Activated B cell treated with CpG ODN at 0.5 μM for 24 hours (primary cell): ENCODE measurements at regions not wholly inside any gene's neighbourhood (a gene's known extent, or its start where the extent isn't known, plus 50 kb on each side); places are given as distances from the start of the nearest gene placed in this dataset.

Experiments used
- ATAC-seq: fragments of 200-7000 bp; cut with Tn5 transposase; one replicate; pipeline ENCODE4 v1.10.0; 2021; ENCODE audit warnings: low read depth, mild to moderate bottlenecking, moderate library complexity
- CTCF ChIA-PET: fragments of 350-600 bp; sonication (Branson Sonifier 250); formaldehyde crosslinking; loops from one replicate; lab custom pipeline; 2021; ENCODE audit warnings: antibody characterized with exemption; lab: Charles Lee
- POLR2A ChIA-PET: fragments of 350-600 bp; sonication (Branson Sonifier 250); formaldehyde crosslinking; loops from one replicate; lab custom pipeline; 2021; ENCODE audit warnings: antibody characterized with exemption; lab: Charles Lee
- DNase-seq: peaks from one replicate; pipeline ENCODE4 v3.0.0; 2022
- H3K27ac Mint-ChIP-seq: one replicate; pipeline ENCODE4 v1.8.0; 2020; ENCODE audit warnings: mixed read lengths
- H3K27me3 Mint-ChIP-seq: one replicate; pipeline ENCODE4 v1.8.0; 2021; ENCODE audit warnings: mixed read lengths
- H3K36me3 Mint-ChIP-seq: one replicate; pipeline ENCODE4 v1.8.0; 2021; ENCODE audit warnings: low read depth, mixed read lengths
- H3K4me1 Mint-ChIP-seq: one replicate; pipeline ENCODE4 v1.8.0; 2021; ENCODE audit warnings: mixed read lengths
- H3K4me3 Mint-ChIP-seq: one replicate; pipeline ENCODE4 v1.8.0; 2020; ENCODE audit warnings: mild to moderate bottlenecking, mixed read lengths
- H3K9me3 Mint-ChIP-seq: one replicate; pipeline ENCODE4 v1.8.0; 2020; ENCODE audit warnings: mixed read lengths
- intact Hi-C: fragments of 100-400 bp; cut with micrococcal nuclease; formaldehyde crosslinking; loops from one replicate; pipeline ENCODE4 v1.15.1; 2024
- TF ChIP-seq, protein P1 (sequence below): fragments of 200-600 bp; IDR thresholded peaks from one replicate; pipeline ENCODE4 v1.8.0; 2022; ENCODE audit warnings: antibody characterized with exemption, mild to moderate bottlenecking

DNA sequence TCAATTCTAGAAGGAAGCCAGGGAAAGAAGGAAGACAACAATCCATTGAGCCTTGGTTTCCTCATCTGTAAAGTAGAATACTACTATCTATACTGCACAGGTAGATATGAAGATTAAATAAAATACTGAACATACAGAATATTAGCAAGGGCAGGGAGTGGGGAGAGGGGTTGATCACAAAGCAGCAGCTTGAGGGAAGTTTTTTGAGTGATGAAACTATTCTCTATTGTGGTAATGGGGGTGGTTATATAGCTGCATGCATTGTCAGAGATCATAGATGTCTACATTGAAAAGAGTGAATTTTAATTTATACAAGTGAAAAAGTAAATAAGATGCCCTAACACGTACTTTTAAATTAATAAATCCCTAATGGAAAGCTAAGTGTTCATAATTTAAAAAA lies 242.6 kb upstream of the LRTM1 start:
- H3K36me3 Mint-ChIP-seq, result no peaks in the 10 kb centered on the region
- CTCF ChIA-PET, result no interaction called here
- intact Hi-C loops, result no loop called here
- POLR2A ChIA-PET, result no interaction called here
- H3K27ac Mint-ChIP-seq, result no peak overlapping the region
- H3K4me1 Mint-ChIP-seq, result no peaks in the 10 kb centered on the region
- H3K9me3 Mint-ChIP-seq, result no peaks in the 10 kb centered on the region
- ATAC-seq, result no peak
- no peak overlapping the region for H3K4me3 Mint-ChIP-seq
- TF ChIP-seq, protein P1, sequence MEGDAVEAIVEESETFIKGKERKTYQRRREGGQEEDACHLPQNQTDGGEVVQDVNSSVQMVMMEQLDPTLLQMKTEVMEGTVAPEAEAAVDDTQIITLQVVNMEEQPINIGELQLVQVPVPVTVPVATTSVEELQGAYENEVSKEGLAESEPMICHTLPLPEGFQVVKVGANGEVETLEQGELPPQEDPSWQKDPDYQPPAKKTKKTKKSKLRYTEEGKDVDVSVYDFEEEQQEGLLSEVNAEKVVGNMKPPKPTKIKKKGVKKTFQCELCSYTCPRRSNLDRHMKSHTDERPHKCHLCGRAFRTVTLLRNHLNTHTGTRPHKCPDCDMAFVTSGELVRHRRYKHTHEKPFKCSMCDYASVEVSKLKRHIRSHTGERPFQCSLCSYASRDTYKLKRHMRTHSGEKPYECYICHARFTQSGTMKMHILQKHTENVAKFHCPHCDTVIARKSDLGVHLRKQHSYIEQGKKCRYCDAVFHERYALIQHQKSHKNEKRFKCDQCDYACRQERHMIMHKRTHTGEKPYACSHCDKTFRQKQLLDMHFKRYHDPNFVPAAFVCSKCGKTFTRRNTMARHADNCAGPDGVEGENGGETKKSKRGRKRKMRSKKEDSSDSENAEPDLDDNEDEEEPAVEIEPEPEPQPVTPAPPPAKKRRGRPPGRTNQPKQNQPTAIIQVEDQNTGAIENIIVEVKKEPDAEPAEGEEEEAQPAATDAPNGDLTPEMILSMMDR, result no peak
- no peak for DNase-seq
- no peaks in the 10 kb centered on the region for H3K27me3 Mint-ChIP-seq

DNA sequence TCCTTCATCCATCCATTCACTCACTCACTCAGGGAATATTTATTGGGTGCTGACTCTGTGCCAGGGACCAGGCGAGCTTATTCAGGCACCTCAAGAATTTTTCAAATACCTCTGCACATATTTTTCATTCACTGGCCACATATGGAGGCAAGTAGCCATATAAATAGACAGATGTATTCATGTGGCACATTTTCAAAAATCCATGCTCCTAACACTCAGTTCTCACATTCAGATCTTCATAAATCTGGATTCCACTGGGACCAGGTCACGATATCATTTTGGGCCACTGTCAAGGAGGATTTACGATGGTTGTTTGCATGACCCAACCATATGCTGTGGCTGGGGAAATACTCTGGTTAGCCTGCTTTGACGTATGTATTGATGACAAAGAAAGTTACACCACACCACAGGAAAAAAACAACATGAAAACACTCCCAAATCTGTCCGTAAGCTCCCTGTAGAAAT lies 241.8 kb upstream of the LRTM1 start:
- DNase-seq, result no peak
- ATAC-seq, result no peak
- Mint-ChIP-seq H3K36me3 (no peaks in the 10 kb centered on the region), H3K27ac (no peak overlapping the region), H3K27me3 (no peaks in the 10 kb centered on the region), H3K4me3 (no peak overlapping the region), H3K9me3 (no peaks in the 10 kb centered on the region), H3K4me1 (no peaks in the 10 kb centered on the region)
- intact Hi-C loops, result no loop called here
- TF ChIP-seq, protein P1, result no peak
- POLR2A ChIA-PET, result no interaction called here
- CTCF ChIA-PET, result no interaction called here

DNA sequence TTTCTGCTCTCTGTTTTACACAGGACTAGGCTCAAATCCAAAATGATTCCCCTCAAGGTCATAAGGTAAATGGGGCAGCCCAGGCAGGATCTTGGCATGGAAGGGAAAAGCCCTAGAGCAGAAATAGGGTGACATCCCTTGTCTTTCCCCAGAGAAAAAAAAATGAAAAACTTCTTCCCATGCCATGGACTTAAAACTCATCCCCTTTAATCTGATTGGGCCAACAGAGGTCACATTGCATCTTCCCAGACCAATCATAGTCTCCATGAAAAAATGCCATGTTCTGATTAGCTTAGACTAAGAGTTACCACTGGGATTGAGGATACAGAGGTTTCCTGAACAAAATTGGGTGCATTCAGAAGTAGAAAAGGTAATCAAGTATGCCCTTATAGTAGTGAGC lies 241.3 kb upstream of the LRTM1 start:
- ChIA-PET CTCF (no interaction called here), POLR2A (no interaction called here)
- TF ChIP-seq, protein P1, result no peak
- no peak for ATAC-seq
- intact Hi-C loops, result no loop called here
- DNase-seq, result no peak
- Mint-ChIP-seq H3K9me3 (no peaks in the 10 kb centered on the region), H3K36me3 (no peaks in the 10 kb centered on the region), H3K4me3 (no peak overlapping the region), H3K27ac (no peak overlapping the region), H3K27me3 (no peaks in the 10 kb centered on the region), H3K4me1 (no peaks in the 10 kb centered on the region)

DNA sequence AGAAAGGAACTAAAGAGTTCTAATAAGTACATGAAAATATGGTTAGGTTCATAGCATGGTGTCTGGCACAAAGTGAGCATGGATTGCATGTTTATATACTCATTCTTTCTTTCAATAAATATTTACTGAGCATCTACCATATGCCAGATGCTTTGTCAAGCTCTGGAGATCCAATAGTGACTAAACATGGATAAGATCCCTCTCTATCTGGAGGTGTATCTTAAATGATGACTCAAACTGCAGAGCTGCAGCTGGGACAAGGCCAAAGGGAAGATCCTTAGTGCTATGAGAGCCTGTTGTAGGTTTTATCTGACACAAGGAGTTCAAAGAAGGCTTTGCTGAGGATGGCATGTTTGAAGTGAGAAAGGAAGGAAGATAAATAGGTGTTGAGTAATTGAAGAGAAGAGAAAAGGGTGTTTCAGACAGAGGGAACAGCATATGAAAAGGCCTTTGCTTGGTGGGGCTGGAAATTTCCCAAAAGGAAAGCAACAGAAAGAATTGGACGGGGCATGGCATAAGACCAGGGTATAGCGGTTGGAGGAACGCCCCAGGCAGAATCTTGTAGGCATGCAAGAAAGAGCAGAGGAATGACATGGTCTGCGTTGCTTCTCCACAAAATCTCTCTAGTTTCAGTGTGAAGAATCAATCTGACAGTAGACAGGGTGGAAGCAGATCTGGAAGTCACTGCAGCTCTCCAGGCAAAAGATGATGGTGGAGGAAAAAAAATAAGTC lies 239.9 kb upstream of the LRTM1 start:
- ATAC-seq, result no peak
- ChIA-PET POLR2A (no interaction called here), CTCF (no interaction called here)
- TF ChIP-seq, protein P1, result no peak
- Mint-ChIP-seq H3K9me3 (no peaks in the 10 kb centered on the region), H3K4me3 (no peak overlapping the region), H3K4me1 (no peaks in the 10 kb centered on the region), H3K27ac (no peak overlapping the region), H3K36me3 (no peaks in the 10 kb centered on the region), H3K27me3 (no peaks in the 10 kb centered on the region)
- intact Hi-C loops, result no loop called here
- DNase-seq, result no peak

DNA sequence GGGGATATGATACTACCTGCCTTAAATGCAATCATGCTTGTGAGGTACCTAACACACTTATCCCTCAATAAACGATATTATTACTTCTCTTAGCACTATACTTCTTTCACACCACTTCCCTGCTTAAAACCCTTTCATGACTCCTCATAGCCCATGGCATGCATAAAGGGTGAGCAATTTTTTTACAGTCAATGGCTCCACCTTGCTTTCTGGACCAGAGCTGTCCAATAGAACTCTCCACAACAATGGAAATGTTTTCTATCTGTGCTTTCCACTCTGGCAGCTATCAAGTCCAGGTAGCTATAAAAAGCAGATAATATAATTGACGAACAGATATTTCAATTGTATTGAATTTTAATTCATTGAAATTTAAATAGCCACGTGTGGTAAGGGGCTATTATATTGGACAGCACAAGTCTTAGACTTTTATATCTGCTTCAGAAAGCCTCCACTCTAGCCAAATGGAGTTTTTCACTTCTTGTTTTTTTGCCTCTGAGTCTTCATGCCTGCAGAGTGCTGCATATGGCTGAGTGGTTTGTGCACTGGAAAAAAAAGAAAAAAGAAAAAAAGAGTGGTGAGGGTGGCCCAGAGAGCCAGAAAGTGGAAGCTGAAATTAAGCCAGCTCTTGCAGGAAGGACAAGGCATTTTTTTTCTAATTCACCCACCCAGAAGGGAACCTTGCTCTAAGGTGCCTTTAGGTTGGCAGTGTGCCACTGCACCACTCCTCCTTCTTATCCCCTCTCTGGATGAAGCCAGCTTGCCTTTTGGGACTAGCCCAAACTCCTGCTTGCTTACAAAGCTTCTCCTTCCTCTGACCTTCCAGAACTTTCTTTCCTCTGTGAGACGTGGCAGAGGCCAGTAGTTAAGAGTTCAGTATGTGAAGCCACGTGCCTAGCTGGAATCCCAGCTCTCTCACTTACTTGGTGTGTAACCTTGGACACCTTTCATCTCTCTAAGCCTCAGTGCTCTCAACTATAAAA lies 239.0 kb upstream of the LRTM1 start:
- ChIA-PET CTCF (no interaction called here), POLR2A (no interaction called here)
- intact Hi-C loops, result no loop called here
- H3K27me3 Mint-ChIP-seq, result no peaks in the 10 kb centered on the region
- TF ChIP-seq, protein P1, result no peak
- no peaks in the 10 kb centered on the region for H3K9me3 Mint-ChIP-seq
- no peaks in the 10 kb centered on the region for H3K36me3 Mint-ChIP-seq
- ATAC-seq, result no peak
- no peak overlapping the region for H3K4me3 Mint-ChIP-seq
- DNase-seq, result no peak
- H3K4me1 Mint-ChIP-seq, result no peaks in the 10 kb centered on the region
- no peak overlapping the region for H3K27ac Mint-ChIP-seq
